ELF-1 (cell line): ENCODE measurements at regions not wholly inside any gene's neighbourhood (a gene's known extent, or its start where the extent isn't known, plus 50 kb on each side); places are given as distances from the start of the nearest gene placed in this dataset.
"Not testable (repeated sequence)": the region's sequence is repeated elsewhere in the genome, so short reads cannot be mapped to it uniquely, and the experiment has no call there.

Experiments used
- DNase-seq: peaks from one replicate; pipeline ENCODE4 v3.0.0-alpha.2; 2016; ENCODE audit warnings: low read depth, low spot score

DNA sequence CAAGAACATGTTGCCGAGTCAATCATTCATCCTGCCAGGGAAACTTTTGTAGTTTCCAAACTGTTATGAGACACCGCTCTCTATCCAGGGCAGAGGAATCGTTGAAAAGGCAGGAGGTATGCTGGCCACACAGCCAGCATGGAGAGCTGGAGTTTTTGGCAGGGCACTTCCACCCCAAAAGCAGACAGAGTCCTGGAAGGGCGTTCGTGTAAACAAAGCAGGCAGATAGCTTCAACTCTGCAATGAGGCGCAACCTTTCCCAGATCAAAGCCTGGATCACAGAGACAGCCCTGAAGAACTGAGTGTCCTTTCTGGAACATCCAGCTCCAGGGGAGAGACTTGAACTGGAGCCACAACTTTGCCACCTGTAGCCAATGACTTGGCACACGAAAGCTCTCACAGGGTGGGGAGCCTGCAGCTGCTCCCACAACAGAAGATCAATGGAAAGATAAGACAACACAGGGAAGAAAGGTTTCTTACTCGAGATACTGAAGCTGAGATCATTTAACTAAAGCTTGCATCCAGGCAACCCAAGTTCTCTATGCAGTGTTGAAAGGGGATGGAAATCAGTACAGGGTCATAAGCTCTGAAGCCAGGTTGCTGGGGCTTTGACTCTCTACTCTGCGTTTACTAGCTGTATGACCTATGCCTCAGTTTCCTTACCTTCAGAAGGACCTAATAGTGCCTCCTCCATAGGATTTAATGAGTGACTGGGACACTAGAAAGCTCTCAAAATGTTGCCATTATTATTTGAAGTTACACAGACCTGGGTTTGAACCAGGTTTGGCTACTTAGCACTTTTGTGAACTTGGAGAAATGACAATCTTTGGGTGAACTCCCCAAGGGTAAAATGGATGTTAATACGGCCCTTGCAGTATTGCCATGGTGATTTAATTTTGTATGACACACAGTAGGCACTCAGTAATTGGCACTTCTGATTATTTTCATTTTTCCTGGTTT, 434.8 kb upstream of the NPVF start:
- no peak for DNase-seq

- DNase-seq, result no peak
Observed at GRCh38 chr7:25663877-25664276, 435.6 kb upstream of the NPVF start.

GRCh38 chr7:25664593-25664992, 436.3 kb upstream of the NPVF start:
- DNase-seq, result no peak

GRCh38 chr7:25665374-25665773, 437.1 kb upstream of the NPVF start:
- no peak for DNase-seq

GRCh38 chr7:25665903-25666670, 437.8 kb upstream of the NPVF start:
- DNase-seq, result no peak

GRCh38 chr7:25666671-25667060, 438.4 kb upstream of the NPVF start:
- no peak for DNase-seq

DNA sequence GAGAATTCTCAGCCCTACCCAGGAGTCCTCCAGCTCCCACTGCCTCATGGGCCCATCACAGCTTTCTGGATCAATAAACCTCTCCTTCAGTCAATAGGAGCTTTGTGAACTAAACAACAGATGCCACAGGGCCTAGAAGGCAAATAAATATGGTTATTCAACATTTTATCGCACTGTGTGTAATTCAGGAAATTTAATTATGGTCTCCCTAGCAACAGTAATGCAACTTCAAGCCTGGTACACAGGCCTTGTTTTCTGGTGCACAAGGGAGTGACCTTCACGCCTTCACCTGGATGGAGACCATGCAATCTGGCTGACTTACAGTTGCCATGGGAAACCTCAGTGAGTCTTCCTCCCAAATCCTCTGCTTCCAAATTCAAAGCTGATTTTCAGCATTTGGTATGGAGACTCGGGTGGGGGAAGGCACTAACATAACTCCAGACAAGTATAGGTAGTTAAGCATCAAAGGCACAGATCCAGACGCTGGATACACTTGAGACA, 441.0 kb upstream of the NPVF start:
- DNase-seq, result no peak

DNA sequence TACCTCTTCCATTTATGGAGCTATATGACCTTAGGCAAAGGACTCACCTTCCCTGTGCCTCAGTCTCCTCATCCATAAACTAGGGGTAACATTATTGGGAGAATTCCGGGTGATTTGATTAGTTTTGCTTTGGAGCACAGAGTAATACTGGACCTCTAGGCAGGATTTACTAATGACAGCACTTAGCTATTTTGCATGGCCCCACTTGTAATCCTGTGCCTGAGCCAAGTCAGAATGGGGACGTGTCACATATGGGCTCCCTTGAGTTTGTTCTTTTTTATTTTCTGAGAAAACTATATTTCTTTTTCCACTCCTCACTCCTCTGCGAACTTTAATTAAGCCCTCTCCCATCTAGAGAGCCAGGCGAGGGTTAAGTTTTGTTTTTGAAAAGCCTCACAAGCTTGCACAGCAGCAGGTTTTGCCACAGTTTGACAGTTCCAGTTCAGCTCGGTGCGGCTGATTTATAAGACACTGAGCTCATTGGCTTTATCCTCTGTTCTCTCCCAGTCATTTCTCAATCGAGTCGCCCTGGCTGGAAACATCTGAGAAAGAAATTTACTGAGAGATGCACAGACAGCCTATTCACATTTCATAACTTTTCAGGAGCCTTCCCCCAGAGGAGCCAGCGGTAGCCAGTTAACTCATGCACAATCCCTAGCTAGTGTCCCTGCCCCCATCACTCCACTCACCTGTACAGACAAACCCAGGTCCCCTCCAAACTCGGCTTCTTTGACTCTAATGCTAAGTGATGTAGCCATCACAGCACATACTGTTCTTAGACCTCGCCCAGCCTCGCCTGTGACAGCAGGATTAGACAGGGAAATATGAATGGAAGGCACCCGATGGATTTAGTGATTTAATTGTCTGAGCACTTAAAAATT, 441.9 kb upstream of the NPVF start:
- no peak for DNase-seq

DNA sequence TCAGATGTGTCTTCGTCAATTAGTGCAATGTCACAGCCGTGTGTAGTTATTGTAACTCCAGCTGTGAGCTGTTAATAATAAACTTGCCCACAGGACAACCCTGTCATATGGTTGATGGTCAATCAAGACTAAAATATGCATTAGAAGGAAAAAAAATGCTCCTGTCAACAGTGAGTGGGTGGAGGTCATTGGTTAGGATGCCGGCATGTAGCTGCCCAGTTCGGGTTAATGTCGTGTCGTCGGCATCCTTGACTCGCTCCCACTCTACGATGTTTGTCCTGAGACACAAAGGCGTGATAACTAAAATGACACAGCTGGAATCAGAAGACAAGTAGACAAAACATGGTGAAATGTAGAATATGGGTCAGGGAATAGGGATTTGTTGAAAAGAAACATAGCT, 442.8 kb upstream of the NPVF start:
- no peak for DNase-seq

DNA sequence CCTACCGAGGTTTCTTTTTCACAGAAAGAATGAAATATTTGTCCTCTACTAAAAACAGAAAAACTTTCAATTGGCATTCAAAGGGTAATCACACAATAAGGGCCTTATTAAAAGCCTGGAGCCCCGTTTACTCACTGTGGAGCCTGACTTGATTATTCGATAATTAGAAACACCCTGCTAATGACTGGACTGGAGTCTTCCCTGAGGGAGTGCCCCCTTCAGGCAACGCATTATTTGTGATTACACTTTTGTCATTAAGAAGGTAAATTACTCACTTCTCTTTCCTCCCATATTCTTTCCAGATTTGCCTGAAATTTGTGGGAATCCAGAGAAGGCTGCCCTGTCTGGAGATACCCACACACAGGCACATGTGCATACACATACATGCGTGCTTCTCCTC, 444.2 kb upstream of the NPVF start:
- DNase-seq, result no peak

DNA sequence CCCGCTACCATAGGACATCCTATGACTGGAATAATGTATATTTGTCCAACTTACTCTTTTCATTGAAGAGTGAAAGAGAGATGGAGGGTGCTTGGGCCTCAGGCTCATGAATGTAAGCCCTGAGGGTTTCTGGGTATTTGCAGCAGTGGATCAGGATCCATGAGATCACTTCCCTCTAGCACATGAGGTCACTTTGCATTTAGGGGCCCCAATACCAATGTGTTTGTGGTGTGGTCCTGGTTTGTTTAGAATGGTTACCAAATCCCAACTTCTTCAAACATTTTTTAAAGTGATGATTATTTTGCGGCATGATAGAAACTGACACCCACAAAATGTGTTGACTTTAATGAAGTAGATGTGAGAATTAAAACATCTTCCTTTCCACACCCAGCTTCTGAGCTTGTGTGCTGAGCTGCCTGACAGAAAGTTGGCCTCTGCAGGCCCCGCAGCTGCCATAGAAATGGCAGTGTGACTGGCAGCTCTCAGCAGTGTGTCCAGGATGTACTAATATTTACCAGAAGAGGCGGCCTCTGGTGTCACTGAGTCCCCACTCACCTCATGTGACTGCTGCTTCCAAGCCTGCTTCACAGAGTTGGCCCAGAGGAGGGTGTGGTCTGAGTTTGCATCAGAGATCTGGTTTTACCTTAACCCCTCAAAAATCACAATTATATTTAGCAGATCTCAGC, 447.6 kb upstream of the NPVF start:
- DNase-seq, result no peak

- no peak for DNase-seq
Observed at GRCh38 chr7:25677595-25677994, 449.3 kb upstream of the NPVF start.

GRCh38 chr7:25678215-25678614, 449.9 kb upstream of the NPVF start:
- DNase-seq, result no peak

GRCh38 chr7:25680636-25681035, 452.4 kb upstream of the NPVF start:
- no peak for DNase-seq

- DNase-seq, result no peak
Observed at GRCh38 chr7:25684360-25684759, 456.1 kb upstream of the NPVF start.

- no peak for DNase-seq
Observed at GRCh38 chr7:25686493-25686892, 458.2 kb upstream of the NPVF start.

DNA sequence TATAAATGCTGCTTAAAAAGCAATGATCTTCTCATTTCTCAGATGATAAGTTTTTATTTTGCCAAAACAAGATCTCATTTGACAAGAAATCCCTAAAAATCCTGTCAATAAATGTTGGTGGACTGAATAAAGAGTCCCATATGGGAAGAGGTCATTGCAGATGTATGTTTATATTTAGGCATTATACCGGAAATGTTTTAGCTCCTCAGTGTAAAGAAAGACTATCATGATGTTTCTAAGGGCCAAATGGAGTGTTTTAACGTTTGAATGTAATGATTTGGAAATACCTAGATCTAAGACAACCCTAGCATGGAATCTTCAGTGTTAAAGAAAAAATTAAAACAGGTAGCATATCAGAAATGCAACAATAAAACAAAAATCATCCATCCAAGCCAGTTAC, 457.8 kb upstream of the NFE2L3 start:
- no peak for DNase-seq

GRCh38 chr7:25694699-25695098, 457.3 kb upstream of the NFE2L3 start:
- no peak for DNase-seq

- no peak for DNase-seq
Observed at GRCh38 chr7:25696571-25696970, 455.4 kb upstream of the NFE2L3 start.

DNA sequence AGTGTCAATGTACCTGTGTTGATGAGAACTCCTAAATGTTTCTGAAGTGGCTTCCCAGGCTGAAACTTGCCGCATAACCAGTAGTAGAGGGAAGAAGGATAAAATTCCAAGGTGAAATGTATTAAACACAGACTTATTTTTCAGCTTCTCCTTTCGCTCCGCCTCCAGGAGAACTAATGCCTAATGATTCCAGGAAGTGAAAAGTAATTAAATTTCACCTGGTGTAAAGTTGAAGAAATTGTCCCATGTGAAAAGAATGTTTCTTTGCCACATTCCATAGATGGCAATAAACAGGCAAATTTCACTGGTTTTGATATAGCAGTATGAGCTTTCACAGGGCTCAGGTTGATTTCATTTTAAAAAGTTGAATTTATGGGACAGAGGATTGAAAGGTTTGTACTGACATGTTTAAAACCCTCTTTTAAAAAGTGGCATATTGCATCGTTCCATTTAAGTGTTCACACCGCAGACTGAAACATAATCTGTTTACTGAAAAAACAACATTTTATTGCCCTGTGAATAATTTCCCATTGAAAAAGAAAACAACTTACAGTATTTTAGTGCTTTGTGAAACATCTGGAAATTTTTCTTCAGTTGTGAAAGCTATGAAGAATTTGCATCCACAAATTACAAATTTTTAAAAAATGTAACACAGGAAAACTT, 453.4 kb upstream of the NFE2L3 start:
- DNase-seq, result no peak

DNA sequence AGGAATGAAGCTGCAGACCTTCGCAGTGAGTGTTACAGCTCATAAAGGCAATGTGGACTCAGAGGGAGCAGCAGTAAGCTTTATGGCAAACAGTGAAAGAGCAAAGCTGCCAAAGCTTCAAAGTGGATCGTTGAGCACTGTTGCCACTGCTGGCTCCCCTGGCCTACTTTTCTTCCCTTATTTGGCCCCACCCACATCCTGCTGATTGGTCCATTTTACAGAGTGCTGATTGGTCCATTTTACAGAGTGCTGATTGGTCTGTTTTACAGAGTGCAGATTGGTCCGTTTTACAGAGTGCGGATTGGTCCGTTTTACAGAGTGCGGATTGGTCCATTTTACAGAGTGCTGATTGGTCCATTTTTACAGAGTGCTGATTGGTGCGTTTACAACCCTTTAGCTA, 451.9 kb upstream of the NFE2L3 start:
- DNase-seq, result not testable (repeated sequence)
